ENCODE measurements at regions not wholly inside any gene's neighbourhood (a gene's known extent, or its start where the extent isn't known, plus 50 kb on each side); places are given as distances from the start of the nearest gene placed in this dataset.

DNA sequence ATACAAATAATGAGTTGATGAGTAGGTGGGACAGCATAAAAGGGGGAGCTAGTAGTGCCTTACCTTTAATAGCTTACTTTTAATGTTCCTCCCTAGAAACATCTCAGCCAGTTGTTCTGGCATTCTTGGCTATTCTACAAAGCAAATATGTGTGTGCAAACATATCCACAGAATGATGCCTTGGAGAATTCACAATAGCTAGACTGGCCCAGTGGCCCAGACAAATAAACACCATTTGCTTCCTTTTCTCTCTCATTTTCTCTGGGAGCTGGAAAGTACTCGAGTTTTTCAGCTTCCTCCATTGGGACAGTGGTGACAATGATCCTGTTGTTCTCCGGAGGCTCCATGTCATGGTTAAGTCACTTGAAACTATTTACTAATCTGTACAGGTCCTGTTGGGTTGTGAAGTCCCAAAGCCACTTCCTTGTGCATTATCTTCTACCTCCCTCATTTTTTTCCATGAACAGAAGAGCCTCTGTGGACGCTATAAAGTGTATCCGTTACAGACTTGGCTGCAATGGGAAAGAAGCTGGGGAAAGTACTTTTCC lies 122.9 kb downstream of the DMAC1 start:
- H3K4me3 Mint-ChIP-seq (ENCODE audit: unreplicated experiment) = no peak overlapping the region

DNA sequence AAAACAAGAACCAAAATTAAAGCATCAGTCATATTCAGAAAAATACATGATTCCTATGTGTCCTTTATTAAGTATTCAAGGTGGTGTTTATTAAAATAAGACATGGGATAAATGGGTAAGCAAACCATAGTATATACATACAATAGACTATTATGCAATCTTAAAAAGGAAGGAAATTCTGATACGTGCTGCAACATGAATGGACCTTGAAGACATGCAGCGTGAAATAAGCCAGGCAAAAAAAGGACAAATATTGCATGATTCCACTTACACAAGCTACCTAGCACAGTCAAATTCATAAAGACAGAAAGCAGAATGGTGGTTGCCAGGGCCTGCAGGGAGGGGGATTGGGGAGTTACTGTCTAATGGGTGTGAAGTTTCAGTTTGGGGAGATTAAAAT lies 127.7 kb downstream of the DMAC1 start:
- no peak for DNase-seq (ENCODE audit: low read depth)
- no peaks in the 10 kb centered on the region for H3K36me3 ChIP-seq (ENCODE audit: insufficient read depth, low read length)
- peaks cover 2% of the 10 kb centered on the region for H3K9me3 Mint-ChIP-seq (ENCODE audit: unreplicated experiment)
- H3K36me3 Mint-ChIP-seq (ENCODE audit: low read depth, unreplicated experiment) = no peaks in the 10 kb centered on the region
- H3K27me3 Mint-ChIP-seq (ENCODE audit: low read depth, unreplicated experiment) = no peaks in the 10 kb centered on the region
- no peaks in the 10 kb centered on the region for H3K4me1 Mint-ChIP-seq (ENCODE audit: low read depth, unreplicated experiment)
- no peaks in the 10 kb centered on the region for H4K20me1 ChIP-seq (ENCODE audit: insufficient read depth, low read length)
- H3K9ac ChIP-seq (ENCODE audit: low read length) = no peak overlapping the region
- H3K9me3 ChIP-seq (ENCODE audit: insufficient read depth, low read depth, low read length) = no peaks in the 10 kb centered on the region
- FAIRE-seq = no peak
- H3K27ac ChIP-seq (ENCODE audit: low read depth, low read length) = no peak overlapping the region
- H3K27me3 ChIP-seq (ENCODE audit: insufficient read depth, low read length) = no peaks in the 10 kb centered on the region
- no peak for TF ChIP-seq EZH2 (IDR thresholded peaks at IDR 0.05; ENCODE audit: insufficient read depth, low read length)
- TF ChIP-seq CTCF (IDR thresholded peaks at IDR 0.05; ENCODE audit: insufficient read depth, low read depth, low read length) = no peak
- H3K4me3 Mint-ChIP-seq (ENCODE audit: unreplicated experiment) = no peak overlapping the region
- no peaks in the 10 kb centered on the region for H3K79me2 ChIP-seq (ENCODE audit: insufficient read depth, low read length)
- no peak overlapping the region for H2AFZ ChIP-seq (ENCODE audit: low read depth, low read length)
- no peak overlapping the region for H3K27ac Mint-ChIP-seq (ENCODE audit: unreplicated experiment)
- H3K4me2 ChIP-seq (ENCODE audit: low read length) = no peak overlapping the region
- H3K4me3 ChIP-seq (ENCODE audit: insufficient read depth, low read depth, low read length) = no peak overlapping the region
- H3K4me1 ChIP-seq (ENCODE audit: insufficient read depth, low read length) = no peaks in the 10 kb centered on the region

More for the DNA sequence above, 122.9 kb downstream of the DMAC1 start:
- no peak for TF ChIP-seq EZH2 (IDR thresholded peaks at IDR 0.05; ENCODE audit: insufficient read depth, low read length)
- TF ChIP-seq CTCF (IDR thresholded peaks at IDR 0.05; ENCODE audit: insufficient read depth, low read depth, low read length) = no peak
- Histone ChIP-seq H2AFZ (ENCODE audit: low read depth, low read length) (no peak overlapping the region), H3K27ac (ENCODE audit: low read depth, low read length) (no peak overlapping the region), H3K9me3 (ENCODE audit: insufficient read depth, low read depth, low read length) (no peaks in the 10 kb centered on the region), H3K27me3 (ENCODE audit: insufficient read depth, low read length) (no peaks in the 10 kb centered on the region), H3K4me1 (ENCODE audit: insufficient read depth, low read length) (no peaks in the 10 kb centered on the region), H3K36me3 (ENCODE audit: insufficient read depth, low read length) (no peaks in the 10 kb centered on the region), H3K4me2 (ENCODE audit: low read length) (no peak overlapping the region), H3K9ac (ENCODE audit: low read length) (no peak overlapping the region), H4K20me1 (ENCODE audit: insufficient read depth, low read length) (no peaks in the 10 kb centered on the region), H3K4me3 (ENCODE audit: insufficient read depth, low read depth, low read length) (no peak overlapping the region), H3K79me2 (ENCODE audit: insufficient read depth, low read length) (no peaks in the 10 kb centered on the region)
- no peak overlapping the region for H3K27ac Mint-ChIP-seq (ENCODE audit: unreplicated experiment)
- H3K36me3 Mint-ChIP-seq (ENCODE audit: low read depth, unreplicated experiment) = no peaks in the 10 kb centered on the region
- peaks cover 6% of the 10 kb centered on the region for H3K27me3 Mint-ChIP-seq (ENCODE audit: low read depth, unreplicated experiment)
- no peaks in the 10 kb centered on the region for H3K9me3 Mint-ChIP-seq (ENCODE audit: unreplicated experiment)
- FAIRE-seq (no peak), DNase-seq (ENCODE audit: low read depth) (no peak)
- no peaks in the 10 kb centered on the region for H3K4me1 Mint-ChIP-seq (ENCODE audit: low read depth, unreplicated experiment)

- no peaks in the 10 kb centered on the region for H3K27me3 ChIP-seq (ENCODE audit: insufficient read depth, low read length)
- H3K27me3 Mint-ChIP-seq (ENCODE audit: low read depth, unreplicated experiment) = no peaks in the 10 kb centered on the region
- no peak overlapping the region for H3K4me2 ChIP-seq (ENCODE audit: low read length)
- H3K36me3 Mint-ChIP-seq (ENCODE audit: low read depth, unreplicated experiment) = no peaks in the 10 kb centered on the region
- TF ChIP-seq EZH2 (IDR thresholded peaks at IDR 0.05; ENCODE audit: insufficient read depth, low read length) = no peak
- DNase-seq (ENCODE audit: low read depth) (no peak), FAIRE-seq (no peak)
- no peaks in the 10 kb centered on the region for H4K20me1 ChIP-seq (ENCODE audit: insufficient read depth, low read length)
- H3K27ac ChIP-seq (ENCODE audit: low read depth, low read length) = no peak overlapping the region
- H3K79me2 ChIP-seq (ENCODE audit: insufficient read depth, low read length) = no peaks in the 10 kb centered on the region
- no peaks in the 10 kb centered on the region for H3K36me3 ChIP-seq (ENCODE audit: insufficient read depth, low read length)
- no peak overlapping the region for H3K9ac ChIP-seq (ENCODE audit: low read length)
- peaks cover 2% of the 10 kb centered on the region for H3K9me3 Mint-ChIP-seq (ENCODE audit: unreplicated experiment)
- no peak overlapping the region for H3K27ac Mint-ChIP-seq (ENCODE audit: unreplicated experiment)
- no peak overlapping the region for H2AFZ ChIP-seq (ENCODE audit: low read depth, low read length)
- no peak overlapping the region for H3K4me3 Mint-ChIP-seq (ENCODE audit: unreplicated experiment)
- no peaks in the 10 kb centered on the region for H3K4me1 ChIP-seq (ENCODE audit: insufficient read depth, low read length)
- H3K9me3 ChIP-seq (ENCODE audit: insufficient read depth, low read depth, low read length) = no peaks in the 10 kb centered on the region
- no peak overlapping the region for H3K4me3 ChIP-seq (ENCODE audit: insufficient read depth, low read depth, low read length)
- H3K4me1 Mint-ChIP-seq (ENCODE audit: low read depth, unreplicated experiment) = no peaks in the 10 kb centered on the region
Observed at GRCh38 chr9:7668541-7668940, 131.0 kb downstream of the DMAC1 start.

Data from astrocyte (in vitro differentiated cells and primary cell).